T-cell (primary cell): ENCODE measurements at regions not wholly inside any gene's neighbourhood (a gene's known extent, or its start where the extent isn't known, plus 50 kb on each side); places are given as distances from the start of the nearest gene placed in this dataset.

Experiments used
- ATAC-seq, 4 experiments: fragments of 200-7000 bp in 3 of 4; fragments of 150-1000 bp in 1 of 4; cut with Tn5 transposase; replicated peaks in 1 of 4; 1 replicate in 3 of 4; 2 replicates in 1 of 4; pipeline ENCODE4 v1.10.0; 2021; ENCODE audit warnings: moderate library complexity in 3 of 4, mild to moderate bottlenecking in 2 of 4, moderate number of reproducible peaks in 1 of 4
- CTCF ChIA-PET, 2 donors: fragments of 300-600 bp; sonication (Branson Sonifier 250); formaldehyde crosslinking; loops; one replicate each; lab custom pipeline; 2022; ENCODE audit warnings: antibody characterized with exemption in 2 of 2; lab: Charles Lee
- POLR2A ChIA-PET, 2 donors: fragments of 300-600 bp; sonication (Branson Sonifier 250); formaldehyde crosslinking; loops; one replicate each; lab custom pipeline; 2022; ENCODE audit warnings: antibody characterized with exemption in 2 of 2; lab: Charles Lee
- DNase-seq, 35 experiments: peaks; one replicate each; pipeline versions ENCODE4 v3.0.0 to v3.0.0-alpha.2; 2013 to 2023
- H3K27ac ChIP-seq: one replicate; pipeline ENCODE4 v1.5.1; 2013; ENCODE audit warnings: low read length
- H3K27me3 ChIP-seq, 2 experiments: replicated peaks in 1 of 2; 1 replicate in 1 of 2; 2 replicates in 1 of 2; pipeline versions ENCODE4 v1.6.1 to v1.7.0; 2013; ENCODE audit warnings: low read length in 1 of 2, mixed read lengths in 1 of 2; ENCODE audit not compliant: control insufficient read depth in 2 of 2, insufficient read depth in 2 of 2; ENCODE audit errors: extremely low read depth in 1 of 2
- H3K36me3 ChIP-seq, 2 donors: 1 replicate in 1 of 2; 2 replicates in 1 of 2; pipeline versions ENCODE4 v1.6.1 to v1.7.0; 2013; ENCODE audit warnings: low read length in 1 of 2; ENCODE audit not compliant: control insufficient read depth in 2 of 2, insufficient read depth in 1 of 2; ENCODE audit errors: extremely low read depth in 1 of 2
- H3K4me1 ChIP-seq, 2 experiments: 1 replicate in 1 of 2; 2 replicates in 1 of 2; pipeline versions ENCODE4 v1.6.1 to v1.7.0; 2013; ENCODE audit warnings: low read length in 2 of 2, mixed read lengths in 1 of 2; ENCODE audit not compliant: insufficient read depth in 2 of 2, control insufficient read depth in 1 of 2; ENCODE audit errors: extremely low read depth in 1 of 2
- H3K4me3 ChIP-seq, 2 donors: 1 replicate in 1 of 2; 2 replicates in 1 of 2; pipeline versions ENCODE4 v1.5.1 to v1.7.0; 2013; ENCODE audit warnings: mild to moderate bottlenecking in 2 of 2, low read length in 1 of 2, moderate library complexity in 1 of 2; ENCODE audit not compliant: control insufficient read depth in 1 of 2; ENCODE audit errors: extremely low read depth in 1 of 2
- H3K9me3 ChIP-seq: 2 replicates; pipeline ENCODE4 v1.7.0; 2013
- H3K27ac Mint-ChIP-seq, 2 donors: one replicate each; pipeline ENCODE4 v1.8.0; 2020 to 2021; ENCODE audit warnings: mild to moderate bottlenecking in 2 of 2, mixed read lengths in 2 of 2
- H3K27me3 Mint-ChIP-seq, 2 donors: one replicate each; pipeline ENCODE4 v1.8.0; 2021 to 2022; ENCODE audit warnings: mixed read lengths in 2 of 2
- H3K36me3 Mint-ChIP-seq: one replicate; pipeline ENCODE4 v1.8.0; 2021; ENCODE audit warnings: mixed read lengths
- H3K4me1 Mint-ChIP-seq, 3 donors: one replicate each; pipeline ENCODE4 v1.8.0; 2020 to 2022; ENCODE audit warnings: mixed read lengths in 3 of 3, mild to moderate bottlenecking in 1 of 3
- H3K4me3 Mint-ChIP-seq, 3 donors: one replicate each; pipeline ENCODE4 v1.8.0; 2020 to 2022; ENCODE audit warnings: mild to moderate bottlenecking in 3 of 3, mixed read lengths in 3 of 3, moderate library complexity in 3 of 3
- H3K9me3 Mint-ChIP-seq, 3 donors: one replicate each; pipeline ENCODE4 v1.8.0; 2020 to 2022; ENCODE audit warnings: mixed read lengths in 3 of 3
- WGBS: methylation state at CpG from one replicate; pipeline ENCODE4 v1.1.5; 2013; ENCODE audit warnings: missing lambda C conversion rate; ENCODE audit not compliant: insufficient coverage; 5-methylcytosine and 5-hydroxymethylcytosine counted together

GRCh38 chr1:4512636-4513035 lies 141.8 kb upstream of the AJAP1 start:
- H3K27me3 Mint-ChIP-seq = peaks cover 21 to 24% of the 10 kb centered on the region in 2 donors
- Histone ChIP-seq H3K27ac (no peak overlapping the region), H3K36me3 (no peaks in the 10 kb centered on the region), H3K4me3 (no peak overlapping the region), H3K9me3 (no peaks in the 10 kb centered on the region), H3K27me3 (peaks cover 0 to 39% of the 10 kb centered on the region in 2 experiments), H3K4me1 (no peaks in the 10 kb centered on the region)
- no peaks in the 10 kb centered on the region for H3K4me1 Mint-ChIP-seq
- CTCF ChIA-PET = no interaction called here
- no peaks in the 10 kb centered on the region for H3K9me3 Mint-ChIP-seq
- H3K36me3 Mint-ChIP-seq = no peaks in the 10 kb centered on the region
- DNase-seq = no peak
- H3K4me3 Mint-ChIP-seq = no peak overlapping the region
- ATAC-seq = no peak
- 23% methylated on average over 4 of the region's 6 CpGs for WGBS
- POLR2A ChIA-PET = no interaction called here
- no peak overlapping the region for H3K27ac Mint-ChIP-seq

- Mint-ChIP-seq H3K4me1 (no peaks in the 10 kb centered on the region), H3K27me3 (peaks cover 18 to 29% of the 10 kb centered on the region in 2 donors), H3K9me3 (no peaks in the 10 kb centered on the region), H3K27ac (no peak overlapping the region), H3K36me3 (no peaks in the 10 kb centered on the region), H3K4me3 (no peak overlapping the region)
- Histone ChIP-seq H3K36me3 (no peaks in the 10 kb centered on the region), H3K4me3 (no peak overlapping the region), H3K4me1 (no peaks in the 10 kb centered on the region), H3K27me3 (peaks cover 0 to 36% of the 10 kb centered on the region in 2 experiments), H3K9me3 (no peaks in the 10 kb centered on the region), H3K27ac (no peak overlapping the region)
- ATAC-seq (no peak), DNase-seq (no peak)
- ChIA-PET CTCF (no interaction called here), POLR2A (no interaction called here)
- 58% methylated on average over 4 of the region's 7 CpGs for WGBS
These were observed 140.7 kb upstream of the AJAP1 start for GRCh38 chr1:4513685-4514084.

- H3K27ac ChIP-seq = no peak overlapping the region
- WGBS = 72% methylated on average over 7 of the region's 15 CpGs
- no peak for ATAC-seq
These were observed 138.6 kb upstream of the AJAP1 start for GRCh38 chr1:4515727-4516289.

GRCh38 chr1:4516596-4516995 lies 137.8 kb upstream of the AJAP1 start:
- Histone ChIP-seq H3K9me3 (no peaks in the 10 kb centered on the region), H3K4me1 (no peaks in the 10 kb centered on the region), H3K27me3 (peaks cover 0 to 27% of the 10 kb centered on the region in 2 experiments), H3K27ac (no peak overlapping the region), H3K4me3 (no peak overlapping the region), H3K36me3 (no peaks in the 10 kb centered on the region)
- no peaks in the 10 kb centered on the region for H3K4me1 Mint-ChIP-seq
- POLR2A ChIA-PET = no interaction called here
- ATAC-seq = no peak
- no peak overlapping the region for H3K27ac Mint-ChIP-seq
- H3K9me3 Mint-ChIP-seq = no peaks in the 10 kb centered on the region
- CTCF ChIA-PET = no interaction called here
- 87% methylated on average over 7 of the region's 7 CpGs for WGBS
- H3K36me3 Mint-ChIP-seq = no peaks in the 10 kb centered on the region
- H3K4me3 Mint-ChIP-seq = no peak overlapping the region
- peaks cover 10 to 17% of the 10 kb centered on the region in 2 donors for H3K27me3 Mint-ChIP-seq
- no peak for DNase-seq

More at GRCh38 chr1:4515727-4516289, 138.6 kb upstream of the AJAP1 start:
- H3K27ac Mint-ChIP-seq = no peak overlapping the region
- H3K27me3 Mint-ChIP-seq = peaks cover 14 to 22% of the 10 kb centered on the region in 2 donors
- Histone ChIP-seq H3K4me3 (no peak overlapping the region), H3K36me3 (no peaks in the 10 kb centered on the region), H3K27me3 (peaks cover 0 to 32% of the 10 kb centered on the region in 2 experiments), H3K4me1 (no peaks in the 10 kb centered on the region), H3K9me3 (no peaks in the 10 kb centered on the region)
- ChIA-PET CTCF (no interaction called here), POLR2A (no interaction called here)
- H3K36me3 Mint-ChIP-seq = no peaks in the 10 kb centered on the region
- DNase-seq = no peak
- no peak overlapping the region for H3K4me3 Mint-ChIP-seq
- H3K4me1 Mint-ChIP-seq = no peaks in the 10 kb centered on the region
- H3K9me3 Mint-ChIP-seq = no peaks in the 10 kb centered on the region

GRCh38 chr1:4517186-4517954 lies 137.0 kb upstream of the AJAP1 start:
- H3K9me3 Mint-ChIP-seq = no peaks in the 10 kb centered on the region
- H3K4me3 Mint-ChIP-seq = no peak overlapping the region
- H3K27ac Mint-ChIP-seq = no peak overlapping the region
- peaks cover 10% of the 10 kb centered on the region in 2 donors for H3K27me3 Mint-ChIP-seq
- no peaks in the 10 kb centered on the region for H3K4me1 Mint-ChIP-seq
- ATAC-seq (no peak), DNase-seq (no peak)
- no peaks in the 10 kb centered on the region for H3K4me1 ChIP-seq
- H3K27ac ChIP-seq = no peak overlapping the region
- no peaks in the 10 kb centered on the region for H3K9me3 ChIP-seq
- H3K36me3 ChIP-seq = no peaks in the 10 kb centered on the region
- ChIA-PET CTCF (no interaction called here), POLR2A (no interaction called here)
- 90% methylated on average over 12 of the region's 19 CpGs for WGBS
- H3K4me3 ChIP-seq = no peak overlapping the region
- H3K36me3 Mint-ChIP-seq = no peaks in the 10 kb centered on the region
- H3K27me3 ChIP-seq = peaks cover 0 to 26% of the 10 kb centered on the region in 2 experiments

- no peaks in the 10 kb centered on the region for H3K9me3 Mint-ChIP-seq
- WGBS = 83% methylated on average over 7 of the region's 7 CpGs
These were observed 135.8 kb upstream of the AJAP1 start for GRCh38 chr1:4518621-4519020.

More at GRCh38 chr1:4518621-4519020, 135.8 kb upstream of the AJAP1 start:
- ATAC-seq = no peak
- no peak overlapping the region for H3K4me3 ChIP-seq
- Mint-ChIP-seq H3K4me1 (no peaks in the 10 kb centered on the region), H3K27ac (no peak overlapping the region), H3K36me3 (no peaks in the 10 kb centered on the region), H3K27me3 (peaks cover 10% of the 10 kb centered on the region in 2 donors), H3K4me3 (no peak overlapping the region)
- CTCF ChIA-PET = no interaction called here
- no peaks in the 10 kb centered on the region for H3K4me1 ChIP-seq
- H3K9me3 ChIP-seq = no peaks in the 10 kb centered on the region
- no peaks in the 10 kb centered on the region for H3K36me3 ChIP-seq
- H3K27ac ChIP-seq = no peak overlapping the region
- POLR2A ChIA-PET = no interaction called here
- peaks cover 0 to 17% of the 10 kb centered on the region in 2 experiments for H3K27me3 ChIP-seq
- DNase-seq = no peak
